ENCODE measurements at regions not wholly inside any gene's neighbourhood (a gene's known extent, or its start where the extent isn't known, plus 50 kb on each side); places are given as distances from the start of the nearest gene placed in this dataset.

- CTCF ChIA-PET = no interaction called here
- POLR2A ChIA-PET = no interaction called here
- TF ChIP-seq FOXA1 (IDR thresholded peaks at IDR 0.05) (no peak), BHLHE40 (IDR thresholded peaks at IDR 0.05; ENCODE audit: borderline replicate concordance) (no peak), TARDBP (IDR thresholded peaks at IDR 0.05) (no peak), PKNOX1 (IDR thresholded peaks at IDR 0.05) (no peak), CTBP1 (IDR thresholded peaks at IDR 0.05; ENCODE audit: borderline replicate concordance) (no peak), LEF1 (IDR thresholded peaks at IDR 0.05; ENCODE audit: borderline replicate concordance) (no peak)
- no peak for DNase-seq (ENCODE audit: extremely low spot score)
These were observed 599.6 kb downstream of the PSAT1 start for GRCh38 chr9:78896479-78896878.

GRCh38 chr9:78898234-78898633, 601.3 kb downstream of the PSAT1 start:
- POLR2A ChIA-PET = no interaction called here
- CTCF ChIA-PET = no interaction called here
- TF ChIP-seq SP1 (IDR thresholded peaks at IDR 0.05) = no peak
- TF ChIP-seq CTBP1 (IDR thresholded peaks at IDR 0.05; ENCODE audit: borderline replicate concordance) = no peak
- DNase-seq (ENCODE audit: extremely low spot score) = no peak

GRCh38 chr9:78899006-78899405, 602.1 kb downstream of the PSAT1 start:
- POLR2A ChIA-PET = no interaction called here
- CTCF ChIA-PET = no interaction called here

GRCh38 chr9:78900500-78900899, 603.6 kb downstream of the PSAT1 start:
- CTCF ChIA-PET = no interaction called here
- TF ChIP-seq FOXM1 (IDR thresholded peaks at IDR 0.05; ENCODE audit: borderline replicate concordance) (no peak), LEF1 (IDR thresholded peaks at IDR 0.05; ENCODE audit: borderline replicate concordance) (no peak), NFRKB (IDR thresholded peaks at IDR 0.05) (no peak), SUZ12 (IDR thresholded peaks at IDR 0.05) (no peak), ELF4 (IDR thresholded peaks at IDR 0.05) (no peak), ZNF384 (IDR thresholded peaks at IDR 0.05) (no peak), FOXK2 (IDR thresholded peaks at IDR 0.05) (no peak), L3MBTL2 (conservative IDR thresholded peaks at IDR 0.05) (no peak), TARDBP (IDR thresholded peaks at IDR 0.05) (no peak), BHLHE40 (IDR thresholded peaks at IDR 0.05; ENCODE audit: borderline replicate concordance) (no peak), HDGF (IDR thresholded peaks at IDR 0.05; ENCODE audit: borderline replicate concordance) (no peak), CTBP1 (IDR thresholded peaks at IDR 0.05; ENCODE audit: borderline replicate concordance) (no peak), SP1 (IDR thresholded peaks at IDR 0.05) (no peak), ARNT (IDR thresholded peaks at IDR 0.05) (no peak), PKNOX1 (IDR thresholded peaks at IDR 0.05) (no peak), FOXA1 (IDR thresholded peaks at IDR 0.05) (no peak)
- POLR2A ChIA-PET = no interaction called here
- no peak for DNase-seq (ENCODE audit: extremely low spot score)

More at GRCh38 chr9:78899006-78899405, 602.1 kb downstream of the PSAT1 start:
- no peak for TF ChIP-seq ZNF384 (IDR thresholded peaks at IDR 0.05)
- TF ChIP-seq SP1 (IDR thresholded peaks at IDR 0.05) = no peak
- TF ChIP-seq BHLHE40 (IDR thresholded peaks at IDR 0.05; ENCODE audit: borderline replicate concordance) = no peak
- TF ChIP-seq ELF4 (IDR thresholded peaks at IDR 0.05) = no peak
- no peak for TF ChIP-seq FOXK2 (IDR thresholded peaks at IDR 0.05)
- TF ChIP-seq TARDBP (IDR thresholded peaks at IDR 0.05) = no peak
- no peak for TF ChIP-seq CTBP1 (IDR thresholded peaks at IDR 0.05; ENCODE audit: borderline replicate concordance)
- TF ChIP-seq ARNT (IDR thresholded peaks at IDR 0.05) = no peak
- TF ChIP-seq LEF1 (IDR thresholded peaks at IDR 0.05; ENCODE audit: borderline replicate concordance) = no peak
- TF ChIP-seq L3MBTL2 (conservative IDR thresholded peaks at IDR 0.05) = no peak
- TF ChIP-seq NFRKB (IDR thresholded peaks at IDR 0.05) = no peak
- no peak for TF ChIP-seq FOXA1 (IDR thresholded peaks at IDR 0.05)
- TF ChIP-seq FOXM1 (IDR thresholded peaks at IDR 0.05; ENCODE audit: borderline replicate concordance) = no peak
- TF ChIP-seq SUZ12 (IDR thresholded peaks at IDR 0.05) = no peak
- DNase-seq (ENCODE audit: extremely low spot score) = no peak

- DNase-seq (ENCODE audit: extremely low spot score) = no peak
- TF ChIP-seq SP1 (IDR thresholded peaks at IDR 0.05) (no peak), CTBP1 (IDR thresholded peaks at IDR 0.05; ENCODE audit: borderline replicate concordance) (no peak), L3MBTL2 (conservative IDR thresholded peaks at IDR 0.05) (no peak), NFRKB (IDR thresholded peaks at IDR 0.05) (no peak), FOXA1 (IDR thresholded peaks at IDR 0.05) (no peak)
- CTCF ChIA-PET = no interaction called here
- POLR2A ChIA-PET = no interaction called here
These were observed 605.1 kb downstream of the PSAT1 start for GRCh38 chr9:78902051-78902450.

GRCh38 chr9:78903581-78903980, 606.7 kb downstream of the PSAT1 start:
- POLR2A ChIA-PET = no interaction called here
- no peak for TF ChIP-seq ARNT (IDR thresholded peaks at IDR 0.05)
- no peak for TF ChIP-seq BHLHE40 (IDR thresholded peaks at IDR 0.05; ENCODE audit: borderline replicate concordance)
- TF ChIP-seq SP1 (IDR thresholded peaks at IDR 0.05) = no peak
- no peak for TF ChIP-seq LEF1 (IDR thresholded peaks at IDR 0.05; ENCODE audit: borderline replicate concordance)
- TF ChIP-seq SUZ12 (IDR thresholded peaks at IDR 0.05) = no peak
- no peak for TF ChIP-seq PKNOX1 (IDR thresholded peaks at IDR 0.05)
- no peak for DNase-seq (ENCODE audit: extremely low spot score)
- CTCF ChIA-PET = no interaction called here

- ChIA-PET CTCF (no interaction called here), POLR2A (no interaction called here)
- TF ChIP-seq FOXA1 (IDR thresholded peaks at IDR 0.05) (no peak), ZNF384 (IDR thresholded peaks at IDR 0.05) (no peak), SP1 (IDR thresholded peaks at IDR 0.05) (no peak), CTBP1 (IDR thresholded peaks at IDR 0.05; ENCODE audit: borderline replicate concordance) (no peak), BHLHE40 (IDR thresholded peaks at IDR 0.05; ENCODE audit: borderline replicate concordance) (no peak), NFRKB (IDR thresholded peaks at IDR 0.05) (no peak), L3MBTL2 (conservative IDR thresholded peaks at IDR 0.05) (no peak)
- DNase-seq (ENCODE audit: extremely low spot score) = no peak
These were observed 607.8 kb downstream of the PSAT1 start for GRCh38 chr9:78904686-78905085.
